H9 (cell line): ENCODE measurements at regions not wholly inside any gene's neighbourhood (a gene's known extent, or its start where the extent isn't known, plus 50 kb on each side); places are given as distances from the start of the nearest gene placed in this dataset.

Experiments used
- DNase-seq: peaks from one replicate; pipeline ENCODE4 v3.0.0-alpha.2; 2017
- H2AFZ ChIP-seq: one replicate; pipeline ENCODE4 v1.6.1; 2013; ENCODE audit warnings: mild to moderate bottlenecking, low read length, control low read depth, moderate library complexity
- H2AK5ac ChIP-seq: 2 replicates; pipeline ENCODE4 v1.6.1; 2013; ENCODE audit warnings: low read length, control low read depth, mixed read lengths; ENCODE audit not compliant: insufficient read length
- H2BK120ac ChIP-seq: one replicate; pipeline ENCODE4 v1.6.1; 2013; ENCODE audit warnings: low read depth, mild to moderate bottlenecking, low read length, control low read depth, inconsistent platforms; ENCODE audit not compliant: poor library complexity, severe bottlenecking
- H2BK12ac ChIP-seq: 2 replicates; pipeline ENCODE4 v1.6.1; 2013; ENCODE audit warnings: low read length, control low read depth, mixed read lengths, low read depth; ENCODE audit not compliant: insufficient read length
- H2BK15ac ChIP-seq: 2 replicates; pipeline ENCODE4 v1.6.1; 2013; ENCODE audit warnings: low read depth, low read length, control low read depth
- H2BK20ac ChIP-seq: one replicate; pipeline ENCODE4 v1.6.1; 2013; ENCODE audit warnings: low read depth, mild to moderate bottlenecking, low read length, control low read depth, inconsistent platforms; ENCODE audit not compliant: poor library complexity, severe bottlenecking
- H2BK5ac ChIP-seq: 2 replicates; pipeline ENCODE4 v1.6.1; 2013; ENCODE audit warnings: low read length, control low read depth, mixed read lengths; ENCODE audit not compliant: insufficient read length
- H3K14ac ChIP-seq: 2 replicates; pipeline ENCODE4 v1.6.1; 2013; ENCODE audit warnings: low read length, control low read depth; ENCODE audit not compliant: insufficient read depth
- H3K18ac ChIP-seq: 2 replicates; pipeline ENCODE4 v1.6.1; 2013; ENCODE audit warnings: low read depth, mild to moderate bottlenecking, mixed read lengths, low read length, control low read depth; ENCODE audit not compliant: insufficient read length
- H3K23ac ChIP-seq: 2 replicates; pipeline ENCODE4 v1.6.1; 2013; ENCODE audit warnings: low read length, control low read depth, mixed read lengths, low read depth; ENCODE audit not compliant: insufficient read length
- H3K23me2 ChIP-seq: 2 replicates; pipeline ENCODE4 v1.6.1; 2013; ENCODE audit warnings: low read depth, mild to moderate bottlenecking, mixed read lengths, low read length, control low read depth; ENCODE audit not compliant: insufficient read length, poor library complexity, severe bottlenecking
- H3K27ac ChIP-seq: 2 replicates; pipeline ENCODE4 v1.5.1; 2013; ENCODE audit warnings: low read length, control low read depth, mixed read lengths, low read depth; ENCODE audit not compliant: insufficient read length
- H3K27me3 ChIP-seq: 2 replicates; pipeline ENCODE4 v1.6.1; 2013; ENCODE audit warnings: low read length, control low read depth, inconsistent platforms; ENCODE audit not compliant: insufficient read depth
- H3K4ac ChIP-seq: 2 replicates; pipeline ENCODE4 v1.6.1; 2013; ENCODE audit warnings: low read depth, mild to moderate bottlenecking, control low read depth, inconsistent platforms, low read length, moderate library complexity
- H3K4me1 ChIP-seq: 2 replicates; pipeline ENCODE4 v1.6.1; 2013; ENCODE audit warnings: low read length, control low read depth, inconsistent platforms; ENCODE audit not compliant: insufficient read depth
- H3K4me2 ChIP-seq: 2 replicates; pipeline ENCODE4 v1.6.1; 2013; ENCODE audit warnings: low read length, control low read depth, mixed read lengths; ENCODE audit not compliant: insufficient read length, insufficient read depth
- H3K56ac ChIP-seq: 2 replicates; pipeline ENCODE4 v1.6.1; 2013; ENCODE audit warnings: low read depth, mild to moderate bottlenecking, mixed read lengths, low read length, control low read depth; ENCODE audit not compliant: insufficient read length
- H3K79me1 ChIP-seq: 2 replicates; pipeline ENCODE4 v1.6.1; 2013; ENCODE audit warnings: low read depth, mild to moderate bottlenecking, moderate library complexity, low read length, control low read depth, inconsistent platforms; ENCODE audit not compliant: insufficient read depth, poor library complexity, severe bottlenecking
- H3K79me2 ChIP-seq: 2 replicates; pipeline ENCODE4 v1.6.1; 2013; ENCODE audit warnings: low read length, control low read depth, inconsistent platforms; ENCODE audit not compliant: insufficient read depth
- H3K9ac ChIP-seq: 2 replicates; pipeline ENCODE4 v1.6.1; 2013; ENCODE audit warnings: low read length, control low read depth, mixed read lengths; ENCODE audit not compliant: insufficient read length; ENCODE audit errors: extremely low read depth
- H3K9me3 ChIP-seq: one replicate; pipeline ENCODE4 v1.6.1; 2013; ENCODE audit warnings: low read depth, low read length, inconsistent platforms; ENCODE audit not compliant: control insufficient read depth
- H3T11ph ChIP-seq: one replicate; pipeline ENCODE4 v1.6.1; 2013; ENCODE audit warnings: mild to moderate bottlenecking, low read length, control low read depth, inconsistent platforms
- H4K20me1 ChIP-seq: one replicate; pipeline ENCODE4 v1.6.1; 2013; ENCODE audit not compliant: control insufficient read depth, insufficient read length, insufficient read depth
- H4K5ac ChIP-seq: 2 replicates; pipeline ENCODE4 v1.6.1; 2013; ENCODE audit warnings: low read depth, mild to moderate bottlenecking, mixed read lengths, low read length, control low read depth; ENCODE audit not compliant: insufficient read length
- H4K8ac ChIP-seq: replicated peaks from 2 replicates; pipeline ENCODE4 v1.6.1; 2013; ENCODE audit warnings: low read length, control low read depth, mixed read lengths, low read depth; ENCODE audit not compliant: insufficient read length
- H4K91ac ChIP-seq: 2 replicates; pipeline ENCODE4 v1.6.1; 2013; ENCODE audit warnings: low read depth, mild to moderate bottlenecking, moderate library complexity, mixed read lengths, low read length, control low read depth; ENCODE audit not compliant: insufficient read length
- H3K27ac Mint-ChIP-seq, 3 experiments: 2 replicates in 2 of 3; 3 replicates in 1 of 3; pipeline ENCODE4 v1.8.0; 2020 to 2021; ENCODE audit warnings: mixed read lengths in 3 of 3, mild to moderate bottlenecking in 1 of 3, moderate library complexity in 1 of 3
- H3K27me3 Mint-ChIP-seq: 2 replicates; pipeline ENCODE4 v1.8.0; 2021; ENCODE audit warnings: low read depth, mild to moderate bottlenecking, moderate library complexity, mixed read lengths
- H3K36me3 Mint-ChIP-seq, 3 experiments: 2 replicates in 2 of 3; 3 replicates in 1 of 3; pipeline ENCODE4 v1.8.0; 2020 to 2021; ENCODE audit warnings: low read depth in 3 of 3, mixed read lengths in 3 of 3; ENCODE audit not compliant: insufficient read depth in 1 of 3
- H3K4me1 Mint-ChIP-seq, 2 experiments: 2 replicates each; pipeline ENCODE4 v1.8.0; 2020; ENCODE audit warnings: mixed read lengths in 2 of 2
- H3K4me3 Mint-ChIP-seq, 2 experiments: 2 replicates in 1 of 2; 3 replicates in 1 of 2; pipeline ENCODE4 v1.8.0; 2020 to 2021; ENCODE audit warnings: mild to moderate bottlenecking in 2 of 2, mixed read lengths in 2 of 2, moderate library complexity in 1 of 2
- H3K9me3 Mint-ChIP-seq, 2 experiments: 2 replicates in 1 of 2; 3 replicates in 1 of 2; pipeline ENCODE4 v1.8.0; 2020; ENCODE audit warnings: mild to moderate bottlenecking in 2 of 2, mixed read lengths in 2 of 2, moderate library complexity in 1 of 2
- WGBS: extraction: QIAGEN DNeasy Blood & Tissue Kit; methylation state at CpG from one replicate; pipeline ENCODE4 v1.1.7; 2013; ENCODE audit warnings: missing lambda C conversion rate, low lambda C conversion rate, mixed read lengths; ENCODE audit not compliant: insufficient read length; ENCODE audit errors: extremely low coverage; 5-methylcytosine and 5-hydroxymethylcytosine counted together
- TF ChIP-seq, protein P1 (sequence below): fragments of 200-600 bp; sonication (generic); conservative IDR thresholded peaks from 3 replicates; pipeline ENCODE4 v1.8.0; 2021; ENCODE audit warnings: antibody characterized with exemption, mild to moderate bottlenecking

GRCh38 chr2:51212374-51212773 is 180.4 kb upstream of the NRXN1 start:
- H4K91ac ChIP-seq = no peak overlapping the region
- no peaks in the 10 kb centered on the region for H3K36me3 Mint-ChIP-seq
- H3K27ac ChIP-seq = no peak overlapping the region
- H2BK20ac ChIP-seq = no peak overlapping the region
- H4K20me1 ChIP-seq = no peaks in the 10 kb centered on the region
- H4K8ac ChIP-seq = no peak overlapping the region
- H3K27me3 ChIP-seq = no peaks in the 10 kb centered on the region
- no peak overlapping the region for H3K4me2 ChIP-seq
- H3K18ac ChIP-seq = no peak overlapping the region
- no peak overlapping the region for H3K4me3 Mint-ChIP-seq
- H4K5ac ChIP-seq = no peak overlapping the region
- no peaks in the 10 kb centered on the region for H3K23me2 ChIP-seq
- no CpG with 5 or more reads among the region's 1 CpG for WGBS
- H3K4ac ChIP-seq = no peak overlapping the region
- no peak overlapping the region for H3K23ac ChIP-seq
- no peak overlapping the region for H2BK12ac ChIP-seq
- H2AFZ ChIP-seq = no peak overlapping the region
- no peak overlapping the region for H2BK15ac ChIP-seq
- no peak overlapping the region for H3K56ac ChIP-seq
- no peaks in the 10 kb centered on the region for H3K79me1 ChIP-seq
- no peaks in the 10 kb centered on the region for H3K9me3 ChIP-seq
- H3K79me2 ChIP-seq = no peaks in the 10 kb centered on the region
- no peaks in the 10 kb centered on the region; a peak in 1 of 4 replicates for H3K4me1 Mint-ChIP-seq
- no peak overlapping the region for H2AK5ac ChIP-seq
- no peak overlapping the region for H3K14ac ChIP-seq
- H3K27me3 Mint-ChIP-seq = no peaks in the 10 kb centered on the region
- H2BK5ac ChIP-seq = no peak overlapping the region
- no peaks in the 10 kb centered on the region for H3K4me1 ChIP-seq
- TF ChIP-seq, protein P1, sequence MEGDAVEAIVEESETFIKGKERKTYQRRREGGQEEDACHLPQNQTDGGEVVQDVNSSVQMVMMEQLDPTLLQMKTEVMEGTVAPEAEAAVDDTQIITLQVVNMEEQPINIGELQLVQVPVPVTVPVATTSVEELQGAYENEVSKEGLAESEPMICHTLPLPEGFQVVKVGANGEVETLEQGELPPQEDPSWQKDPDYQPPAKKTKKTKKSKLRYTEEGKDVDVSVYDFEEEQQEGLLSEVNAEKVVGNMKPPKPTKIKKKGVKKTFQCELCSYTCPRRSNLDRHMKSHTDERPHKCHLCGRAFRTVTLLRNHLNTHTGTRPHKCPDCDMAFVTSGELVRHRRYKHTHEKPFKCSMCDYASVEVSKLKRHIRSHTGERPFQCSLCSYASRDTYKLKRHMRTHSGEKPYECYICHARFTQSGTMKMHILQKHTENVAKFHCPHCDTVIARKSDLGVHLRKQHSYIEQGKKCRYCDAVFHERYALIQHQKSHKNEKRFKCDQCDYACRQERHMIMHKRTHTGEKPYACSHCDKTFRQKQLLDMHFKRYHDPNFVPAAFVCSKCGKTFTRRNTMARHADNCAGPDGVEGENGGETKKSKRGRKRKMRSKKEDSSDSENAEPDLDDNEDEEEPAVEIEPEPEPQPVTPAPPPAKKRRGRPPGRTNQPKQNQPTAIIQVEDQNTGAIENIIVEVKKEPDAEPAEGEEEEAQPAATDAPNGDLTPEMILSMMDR = no peak
- H3K27ac Mint-ChIP-seq = no peak overlapping the region
- H2BK120ac ChIP-seq = no peak overlapping the region
- H3T11ph ChIP-seq = no peak overlapping the region
- H3K9ac ChIP-seq = no peak overlapping the region
- H3K9me3 Mint-ChIP-seq = no peaks in the 10 kb centered on the region
- no peak for DNase-seq
